GM18858 (cell line): ENCODE measurements at regions not wholly inside any gene's neighbourhood (a gene's known extent, or its start where the extent isn't known, plus 50 kb on each side); places are given as distances from the start of the nearest gene placed in this dataset.

Experiments
- ATAC-seq: cut with Tn5 transposase; IDR thresholded peaks from one replicate; pipeline ENCODE4 v1.9.1; 2021; ENCODE audit not compliant: unreplicated experiment

- ATAC-seq = no peak
Observed at GRCh38 chr2:196314157-196314556, 142.8 kb upstream of the STK17B start.

- ATAC-seq = no peak
Observed at GRCh38 chr2:196314780-196315179, 143.4 kb upstream of the STK17B start.

GRCh38 chr2:196315388-196316049, 144.1 kb upstream of the STK17B start:
- no peak for ATAC-seq

- no peak for ATAC-seq
Observed at GRCh38 chr2:196316050-196316430, 144.7 kb upstream of the STK17B start.

- ATAC-seq = no peak
Observed at GRCh38 chr2:196318517-196319377, 147.4 kb upstream of the STK17B start.

GRCh38 chr2:196322973-196323810, 151.8 kb upstream of the STK17B start:
- no peak for ATAC-seq

- no peak for ATAC-seq
Observed at GRCh38 chr2:196324211-196324610, 152.8 kb upstream of the STK17B start.

- ATAC-seq = no peak
Observed at GRCh38 chr2:196328088-196328680, 156.8 kb upstream of the STK17B start.

GRCh38 chr2:196329959-196330358, 158.6 kb upstream of the STK17B start:
- ATAC-seq = no peak

GRCh38 chr2:196330645-196331044, 159.3 kb upstream of the STK17B start:
- no peak for ATAC-seq

GRCh38 chr2:196331143-196331542, 159.8 kb upstream of the STK17B start:
- no peak for ATAC-seq

GRCh38 chr2:196331851-196332250, 160.5 kb upstream of the STK17B start:
- no peak for ATAC-seq

- ATAC-seq = no peak
Observed at GRCh38 chr2:196333397-196333796, 162.0 kb upstream of the STK17B start.

- no peak for ATAC-seq
Observed at GRCh38 chr2:196334710-196335109, 163.3 kb upstream of the STK17B start.

- no peak for ATAC-seq
Observed at GRCh38 chr2:196335221-196335634, 163.8 kb upstream of the STK17B start.

- no peak for ATAC-seq
Observed at GRCh38 chr2:196336207-196336606, 164.8 kb upstream of the STK17B start.

- ATAC-seq = peak; percentile 49
Observed at GRCh38 chr2:196336715-196337114, 165.3 kb upstream of the STK17B start.

GRCh38 chr2:196337208-196337953, 166.0 kb upstream of the STK17B start:
- ATAC-seq = peak; percentile 13

GRCh38 chr2:196338440-196338839, 167.1 kb upstream of the STK17B start:
- no peak for ATAC-seq

GRCh38 chr2:196341277-196341841, 170.0 kb upstream of the STK17B start:
- ATAC-seq = no peak
